DMS153 (cell line): ENCODE measurements at regions not wholly inside any gene's neighbourhood (a gene's known extent, or its start where the extent isn't known, plus 50 kb on each side); places are given as distances from the start of the nearest gene placed in this dataset.

Experiments
- DNase-seq: peaks from one replicate; lab custom pipeline; 2025; lab: John Stamatoyannopoulos, UW

DNA sequence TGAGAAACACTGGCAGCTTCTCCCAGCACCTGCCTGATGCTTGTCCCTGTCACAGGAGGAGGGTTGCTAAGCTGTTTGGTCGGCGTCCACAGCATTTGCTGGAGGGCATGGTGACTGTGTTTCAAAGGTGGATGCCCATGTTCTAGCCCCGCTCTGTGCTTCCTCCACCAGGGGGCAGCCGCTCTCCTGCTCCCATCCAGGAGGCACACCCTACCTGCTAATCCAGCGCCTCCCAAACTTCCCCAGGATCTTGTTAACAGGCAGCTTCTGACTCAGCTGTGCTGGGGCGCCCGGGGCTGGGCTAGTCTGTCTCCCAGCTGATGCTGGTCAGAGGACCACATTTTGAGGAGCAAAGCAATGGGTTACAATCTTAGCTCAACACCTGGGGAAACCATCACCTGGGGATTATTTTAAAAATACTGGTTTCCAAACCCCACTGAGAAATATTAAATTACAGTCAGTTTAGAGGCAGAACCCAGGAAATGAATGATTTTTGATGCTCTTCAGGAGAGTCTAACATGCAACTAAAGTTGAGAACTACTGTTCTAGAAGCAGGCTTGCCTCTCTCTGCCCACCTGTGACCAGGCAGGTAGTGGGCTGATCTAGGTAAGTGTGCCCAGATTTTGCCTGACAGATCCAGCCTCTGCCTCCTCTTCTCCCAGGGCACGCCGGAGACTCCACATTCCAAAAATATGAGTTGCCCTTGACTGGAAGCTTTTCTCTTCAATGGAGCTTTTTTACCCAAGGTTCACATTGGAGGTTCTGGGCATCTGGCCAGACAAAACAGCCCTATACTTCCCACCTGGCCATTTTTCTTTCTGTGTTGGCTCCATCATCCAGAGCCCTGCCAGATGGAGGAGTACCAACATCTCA, 92.7 kb upstream of the GPR26 start:
- DNase-seq = peak; percentile 51

DNA sequence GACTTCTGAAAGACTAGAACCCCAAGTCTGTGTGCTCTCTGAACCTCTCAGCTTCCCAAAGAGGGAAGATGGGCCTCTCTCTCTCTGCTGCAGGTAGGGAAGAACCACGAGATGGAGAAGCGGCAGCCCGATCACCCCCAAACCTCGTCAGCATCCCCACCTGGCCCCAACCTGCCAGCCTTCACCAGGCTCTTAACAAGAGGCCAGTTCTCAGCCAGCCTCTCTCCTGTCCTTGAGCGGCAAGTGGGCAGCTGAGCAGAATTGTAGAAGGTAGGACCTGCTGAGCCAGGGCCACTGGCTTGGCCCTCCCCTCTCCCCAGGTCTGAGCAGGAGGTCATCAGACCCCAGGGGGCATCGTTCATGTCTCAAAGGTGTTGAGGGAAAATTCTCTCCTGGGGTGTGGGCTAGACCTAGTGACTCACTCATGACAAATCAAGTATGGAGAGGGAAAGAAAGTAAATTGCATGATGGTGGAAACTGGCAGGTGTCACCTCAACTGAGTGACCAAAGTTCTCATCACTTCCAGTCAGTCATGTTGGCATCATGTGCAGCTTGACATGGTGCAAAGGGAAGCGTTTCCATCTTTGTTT, 92.0 kb upstream of the GPR26 start:
- no peak for DNase-seq

DNA sequence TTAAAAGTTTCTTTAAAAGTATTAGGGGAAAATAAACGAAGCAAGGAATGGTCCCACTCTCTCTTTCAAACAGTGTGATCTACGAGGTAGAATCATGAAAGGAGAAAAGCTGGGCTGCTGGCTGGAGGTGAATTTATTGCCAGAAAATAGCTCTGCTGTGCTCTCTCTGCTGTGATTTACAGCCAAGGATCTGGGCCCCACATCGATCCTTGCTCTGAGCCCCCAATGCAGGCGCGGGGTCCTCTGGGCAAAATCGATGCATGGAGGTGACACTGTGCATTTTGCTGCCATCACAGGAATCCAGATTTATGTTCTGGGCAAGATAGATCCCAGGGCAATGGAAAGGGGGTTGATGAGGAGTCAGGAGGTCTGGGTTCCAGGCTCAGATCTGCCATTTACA, 91.0 kb upstream of the GPR26 start:
- no peak for DNase-seq

DNA sequence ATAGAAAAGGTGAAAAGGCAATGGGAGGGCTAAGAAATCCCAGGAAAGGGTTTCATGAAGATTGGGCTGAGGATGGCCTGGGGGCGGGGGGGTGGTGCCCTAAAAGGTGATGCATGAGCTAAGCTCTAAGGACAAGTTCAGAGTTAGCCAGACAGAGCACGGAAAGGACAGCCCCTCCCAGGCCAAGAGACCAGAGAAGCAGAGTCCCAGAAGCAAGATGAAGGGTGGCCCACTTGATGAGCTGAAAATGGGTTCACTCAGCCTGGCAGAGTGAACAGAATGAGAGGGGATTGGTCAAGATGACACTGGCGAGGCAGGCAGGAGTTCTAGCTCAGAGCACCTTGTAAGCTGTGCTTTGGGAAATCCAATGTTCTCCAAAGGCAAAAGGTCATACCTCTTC, 89.4 kb upstream of the GPR26 start:
- DNase-seq = no peak

DNA sequence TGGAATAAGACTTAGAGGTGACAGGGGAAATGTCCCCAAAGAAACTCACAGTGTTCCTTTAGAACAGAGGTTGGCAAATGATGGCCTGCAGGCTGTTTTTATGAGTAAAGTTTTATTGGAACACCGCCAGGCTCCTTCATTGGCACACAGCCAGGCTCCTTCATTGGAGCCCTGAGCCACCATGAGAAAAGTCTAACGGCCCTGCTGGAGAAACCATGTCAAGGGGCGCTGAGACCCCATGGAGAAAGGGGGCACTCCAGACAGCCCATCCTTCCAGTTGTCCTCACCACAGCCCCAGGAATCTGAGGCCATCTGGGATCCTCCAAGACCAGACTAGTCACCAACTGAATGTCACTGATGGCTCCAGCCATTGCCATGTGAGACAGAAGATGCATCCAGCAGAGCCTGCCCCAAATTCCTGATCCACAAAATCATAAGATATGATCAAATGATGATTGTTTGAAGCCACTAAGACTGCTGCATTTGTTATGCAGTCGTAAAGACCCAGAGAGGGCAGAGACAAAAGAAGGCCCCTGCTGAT, 88.2 kb upstream of the GPR26 start:
- no peak for DNase-seq

DNA sequence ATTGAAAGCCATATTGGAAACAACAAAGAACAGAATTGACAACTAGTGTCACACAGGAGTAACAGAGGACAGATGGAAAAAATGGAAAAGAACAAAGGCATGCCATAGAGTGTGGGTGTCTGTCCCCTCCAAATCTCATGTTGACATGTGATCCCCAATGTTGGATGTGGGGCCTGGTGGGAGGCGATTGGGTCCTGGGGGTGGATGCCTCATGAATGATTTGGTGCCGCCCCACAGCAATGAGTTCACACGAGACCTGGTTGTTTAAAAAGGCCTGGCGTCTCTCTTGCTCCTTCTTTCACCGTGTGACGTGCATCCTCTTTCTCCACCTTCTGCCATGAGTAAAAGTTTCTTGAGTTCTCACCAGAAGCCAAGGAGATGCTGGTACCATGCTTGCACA, 87.4 kb upstream of the GPR26 start:
- DNase-seq = no peak

DNA sequence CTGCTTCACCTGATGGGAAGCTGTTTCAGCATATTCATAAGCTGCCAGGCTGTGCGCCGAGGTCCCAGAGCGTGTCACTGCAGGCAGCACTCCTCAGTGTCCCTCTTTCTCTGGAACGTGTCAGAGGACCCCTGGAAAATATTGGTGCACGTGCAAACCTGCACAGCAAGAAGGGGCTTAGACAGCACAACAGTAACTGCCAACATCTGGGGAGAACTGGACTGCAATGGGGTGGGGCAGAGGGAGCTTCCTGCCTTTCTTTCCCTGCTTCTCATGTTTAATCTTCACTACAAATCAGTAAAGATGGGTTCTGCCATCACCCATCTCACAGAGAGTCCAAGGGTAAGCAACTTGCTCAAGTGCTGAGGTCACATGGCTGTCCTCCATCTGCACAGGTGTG, 86.5 kb upstream of the GPR26 start:
- no peak for DNase-seq

DNA sequence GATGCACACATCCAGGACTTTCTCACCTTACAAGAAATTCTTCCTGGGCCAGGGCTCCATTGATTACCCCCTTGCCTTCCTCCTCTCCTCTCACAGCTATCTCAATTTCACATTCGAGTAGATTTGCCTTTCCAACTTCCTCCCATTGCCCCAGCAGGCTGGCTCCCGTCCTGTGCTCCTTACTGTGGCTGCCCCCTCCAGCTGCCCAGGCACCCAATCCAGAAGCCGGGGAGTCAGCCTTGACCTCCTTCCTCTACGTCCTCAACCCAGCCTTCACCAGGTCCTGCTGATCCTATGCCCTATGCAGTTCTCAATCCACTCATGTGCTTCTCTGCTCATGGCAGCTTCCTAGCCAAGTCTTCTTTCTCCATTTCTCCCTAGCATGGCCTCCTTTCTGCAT, 85.7 kb upstream of the GPR26 start:
- no peak for DNase-seq

DNA sequence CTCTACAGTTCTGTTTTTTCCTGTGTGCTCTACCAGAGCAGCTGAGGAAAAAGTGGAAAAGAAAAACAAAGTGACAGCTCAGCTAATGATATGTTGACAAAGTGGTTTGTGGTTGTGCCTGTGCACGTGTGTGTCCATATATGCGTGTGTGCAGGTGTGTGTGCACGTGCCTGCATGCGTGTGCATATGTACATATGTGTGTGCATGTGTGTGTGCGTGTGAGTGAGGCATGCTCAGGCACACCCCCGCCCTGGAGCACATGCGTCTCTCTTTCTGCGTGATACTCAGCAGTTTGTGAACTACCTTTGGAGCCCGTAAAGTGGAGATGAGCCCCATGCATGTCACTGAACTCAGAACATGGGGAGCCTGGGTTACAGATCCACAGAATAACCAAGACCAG, 84.5 kb upstream of the GPR26 start:
- no peak for DNase-seq

DNA sequence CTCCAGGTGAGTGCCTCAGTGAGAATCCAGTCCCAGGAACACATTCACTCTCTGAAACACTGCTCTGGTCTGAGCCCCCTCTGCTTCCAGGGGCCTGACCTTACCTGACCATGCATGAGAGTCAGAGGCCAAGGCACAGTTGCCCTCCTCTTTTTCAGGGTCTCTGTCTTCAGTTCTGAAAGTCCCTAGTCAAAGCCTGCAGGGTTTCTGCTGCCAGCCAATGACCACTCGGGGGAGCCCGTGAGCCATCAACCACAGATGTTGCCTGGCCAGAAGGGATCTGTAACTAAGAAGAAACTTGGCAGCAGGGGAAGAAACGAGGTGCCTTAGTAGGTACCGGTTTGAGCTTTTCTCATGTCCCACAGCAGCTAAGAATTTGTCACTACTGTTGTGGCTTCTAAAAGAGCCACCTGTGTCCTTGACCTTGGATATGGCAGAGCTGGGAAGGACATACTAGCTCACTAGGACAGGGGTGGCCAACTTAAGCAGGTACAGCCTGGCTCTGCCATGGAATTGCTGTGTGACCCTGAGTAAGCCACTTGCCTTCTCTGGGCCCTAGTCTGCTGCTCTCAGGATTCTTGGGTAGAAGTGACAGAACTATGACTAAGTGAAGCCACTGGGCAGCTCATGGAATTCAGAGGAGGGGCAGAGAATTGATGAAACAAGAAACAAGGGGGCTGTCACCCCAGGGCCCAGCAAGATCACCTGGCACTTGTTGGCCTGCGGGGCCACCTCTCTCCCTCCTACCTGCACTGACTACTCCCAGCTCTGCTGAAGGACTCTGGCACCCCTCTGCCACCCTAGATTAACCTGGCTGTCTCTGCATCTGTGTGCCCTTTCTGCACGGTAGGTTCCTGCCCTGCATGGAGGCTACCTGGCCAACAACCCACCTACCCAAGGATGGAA, 83.8 kb upstream of the GPR26 start:
- peak; percentile 17 for DNase-seq

DNA sequence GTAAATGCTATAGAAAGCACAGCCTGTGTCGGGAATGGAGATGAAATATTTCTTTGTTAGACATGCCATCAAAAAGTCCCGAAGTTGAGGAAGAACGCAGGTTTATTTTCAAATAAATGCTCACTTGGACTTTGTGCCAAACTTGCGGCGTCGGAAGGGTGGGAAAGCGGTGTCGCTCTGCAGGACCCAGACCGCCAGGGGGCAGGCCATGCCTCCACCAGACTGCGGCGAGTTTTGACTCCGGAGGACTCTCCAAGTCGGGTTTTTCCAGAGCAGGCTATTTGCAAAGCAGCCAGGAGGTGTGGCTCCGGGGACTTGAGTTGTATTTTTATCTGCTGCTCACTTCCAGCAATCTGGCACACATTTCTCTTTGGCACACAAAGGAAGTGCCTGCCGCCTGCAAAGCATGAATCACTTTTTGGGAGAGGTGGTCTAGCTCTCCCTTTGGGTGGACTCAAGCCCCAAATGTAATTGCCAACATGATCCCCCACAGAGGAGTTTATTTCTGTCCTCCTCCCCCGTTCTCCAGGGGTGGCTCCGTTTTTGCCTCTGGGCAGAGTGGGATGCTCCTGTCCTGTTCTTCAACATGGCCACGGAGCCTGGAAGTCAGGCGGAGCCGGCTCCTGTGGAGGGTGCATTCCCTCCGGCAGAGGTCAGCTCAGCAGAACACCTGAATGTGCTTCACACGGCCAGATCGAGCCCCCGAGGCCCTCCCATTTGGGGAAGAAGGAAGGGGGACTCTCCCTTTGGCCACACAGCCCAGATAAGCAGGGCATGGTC, 82.3 kb upstream of the GPR26 start:
- DNase-seq = peak; percentile 67

DNA sequence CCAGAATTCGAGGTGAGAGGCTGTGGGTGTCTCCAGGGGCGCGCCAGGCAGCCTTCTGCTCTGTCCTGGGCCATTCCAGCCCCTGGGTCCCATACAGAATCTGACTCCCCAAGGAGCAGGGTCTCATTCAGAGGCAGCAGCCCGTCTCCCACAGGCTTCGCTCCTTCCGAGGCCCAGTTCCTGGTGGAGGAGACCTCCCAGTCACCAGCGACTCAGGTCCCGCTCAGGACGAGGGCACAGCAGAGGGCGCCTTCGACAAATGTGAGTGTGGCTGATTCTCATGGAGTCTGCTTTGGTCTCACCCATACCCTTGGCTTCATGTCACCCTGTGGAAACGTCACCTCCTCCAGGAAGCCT, 81.8 kb upstream of the GPR26 start:
- DNase-seq = no peak

DNA sequence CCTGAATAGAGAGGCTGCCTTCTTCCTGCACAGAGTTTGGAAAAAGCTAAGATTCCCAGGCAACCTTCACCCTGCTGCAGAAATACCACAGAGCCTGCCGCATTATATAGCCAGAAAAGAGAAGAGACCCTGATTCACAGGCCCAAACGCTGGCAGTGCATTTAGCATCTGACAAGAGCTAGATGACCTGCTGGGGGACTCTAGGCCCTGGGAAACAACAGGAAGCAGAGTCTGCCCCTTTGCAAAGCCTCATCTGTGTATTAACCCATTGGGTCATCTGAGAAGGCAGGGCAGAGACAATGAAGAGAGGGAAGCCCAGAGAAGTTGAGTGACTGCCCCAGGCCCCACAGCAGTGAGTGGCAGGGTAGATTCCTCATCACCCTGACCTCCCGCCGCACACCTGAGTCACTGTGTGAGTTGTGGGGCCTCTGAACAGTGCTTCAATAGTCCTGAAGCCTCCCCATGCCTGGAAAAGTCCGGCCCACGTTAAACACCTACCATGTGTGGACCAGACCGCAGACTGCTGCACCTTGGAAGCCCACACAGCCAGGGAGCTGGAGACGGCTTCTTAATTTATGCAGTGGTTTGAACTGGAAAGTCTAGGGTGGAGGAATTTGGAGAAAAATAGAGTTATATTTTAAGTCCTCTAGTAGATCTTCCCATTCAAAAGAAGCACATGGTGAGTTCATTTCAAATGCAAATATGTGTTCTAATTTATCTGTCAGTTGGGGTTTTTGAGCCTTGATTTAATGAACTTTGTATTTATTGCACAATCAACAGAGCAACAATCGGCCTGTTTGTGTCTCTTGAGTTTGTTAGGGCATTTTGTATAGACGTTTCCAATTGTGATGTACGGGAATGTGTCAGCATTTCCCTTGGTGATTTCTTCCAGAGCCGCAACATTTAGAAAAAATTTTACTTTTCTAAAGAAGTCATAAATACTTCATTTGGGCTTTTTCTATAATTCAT, 80.4 kb upstream of the GPR26 start:
- no peak for DNase-seq

DNA sequence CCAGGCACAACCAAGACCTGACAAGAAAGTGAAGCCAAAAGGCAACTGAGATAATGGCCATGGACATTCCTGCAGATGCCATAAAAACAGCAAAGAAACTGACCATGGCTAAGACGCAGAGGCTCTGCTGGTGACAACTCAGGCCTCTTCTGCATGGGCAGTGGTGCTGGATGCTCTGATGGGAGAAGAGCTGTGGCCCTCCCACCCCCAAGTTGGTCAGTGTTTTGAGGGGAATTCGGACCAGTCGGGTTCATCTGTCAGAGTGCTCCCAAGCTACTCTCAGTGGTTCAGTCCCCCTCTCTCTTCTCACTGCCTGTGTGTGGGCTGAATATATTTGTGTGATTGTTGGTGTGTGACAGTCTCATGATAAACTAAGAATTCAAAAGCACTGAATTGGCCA, 79.0 kb upstream of the GPR26 start:
- no peak for DNase-seq

DNA sequence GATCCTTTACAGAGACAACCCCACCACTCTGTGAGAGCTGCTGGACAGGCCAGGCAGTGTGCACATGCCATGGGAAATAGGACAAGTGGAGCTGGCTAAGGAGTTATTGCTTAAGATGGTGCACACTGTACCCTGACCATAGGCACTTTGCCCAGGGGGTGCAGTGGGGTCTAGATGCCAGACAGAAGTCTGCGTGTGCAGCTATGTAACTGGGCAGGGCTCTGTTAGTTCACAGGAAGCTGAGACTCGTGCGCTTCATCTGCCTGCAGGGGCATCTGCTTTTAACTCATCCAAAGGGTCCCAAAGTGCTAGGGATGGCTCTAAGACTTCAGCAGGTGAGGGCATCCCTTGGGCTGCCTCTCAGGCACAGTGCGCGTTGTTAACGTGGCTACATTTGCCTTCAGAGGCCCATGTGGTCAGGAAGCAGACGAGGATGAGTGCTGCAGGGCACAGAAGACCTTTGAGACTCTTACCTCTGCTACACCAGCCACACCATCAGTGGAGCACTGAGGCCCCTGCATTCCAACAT, 77.7 kb upstream of the GPR26 start:
- no peak for DNase-seq

DNA sequence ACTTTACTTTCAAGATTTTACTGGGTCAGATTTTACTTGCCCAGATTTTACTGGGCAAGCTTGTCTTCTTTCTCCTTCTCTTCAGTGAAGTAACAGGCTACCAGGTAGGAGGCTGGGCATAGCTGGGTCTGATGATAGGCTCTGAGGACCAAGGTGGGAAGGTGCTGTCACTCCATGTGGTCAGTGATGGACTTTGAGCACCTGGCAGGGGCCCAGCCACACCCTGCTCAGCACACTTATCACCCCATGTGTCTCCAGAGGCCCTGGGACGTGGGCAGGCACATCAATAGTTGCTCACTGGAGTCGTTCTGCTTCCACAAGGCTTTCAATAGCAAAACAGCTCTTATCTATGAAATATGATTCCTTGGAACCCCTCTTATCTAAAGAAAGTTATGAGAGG, 70.5 kb upstream of the GPR26 start:
- no peak for DNase-seq

DNA sequence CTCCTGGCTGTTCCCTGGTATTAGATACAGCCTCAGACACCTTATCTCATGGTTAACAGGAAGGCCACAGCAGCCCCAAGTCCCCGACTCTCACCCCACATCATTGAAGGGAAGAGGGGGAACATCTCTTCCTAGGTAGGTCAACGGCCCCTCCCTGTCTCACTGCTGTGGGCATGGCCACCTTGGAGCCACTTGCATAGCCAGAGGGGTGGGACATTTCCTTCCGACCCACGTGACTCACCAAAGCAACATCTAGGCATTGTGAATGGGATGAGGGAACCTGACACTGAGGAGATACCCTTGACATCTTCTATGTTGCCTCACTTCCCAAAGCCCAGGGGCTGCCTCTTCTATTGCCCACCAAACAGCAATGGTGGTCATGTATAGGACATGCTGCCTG, 68.5 kb upstream of the GPR26 start:
- no peak for DNase-seq

DNA sequence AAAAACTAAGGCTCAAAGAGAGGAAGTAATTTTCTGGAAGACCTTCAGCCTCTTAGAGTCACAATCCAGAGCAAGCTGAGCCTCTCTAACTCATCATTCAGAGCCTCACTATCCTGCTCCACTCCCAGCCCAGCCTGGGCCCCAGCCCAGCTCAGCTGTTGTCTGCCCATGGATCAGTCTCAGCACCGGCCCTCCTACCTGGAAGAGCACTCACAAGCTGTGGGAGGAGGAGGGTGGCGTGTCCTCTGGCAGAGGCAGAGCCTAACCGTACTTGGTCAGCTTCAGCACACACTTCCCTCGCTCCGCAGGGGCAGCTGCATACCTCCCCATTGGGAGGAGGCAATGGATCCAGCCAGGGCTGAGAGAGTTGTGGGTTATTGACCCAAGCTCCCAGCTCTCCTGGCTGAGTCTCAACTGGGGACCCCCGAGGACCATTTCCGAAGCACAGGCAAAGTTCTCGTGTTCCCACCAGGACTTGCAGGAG, 66.7 kb upstream of the GPR26 start:
- no peak for DNase-seq

DNA sequence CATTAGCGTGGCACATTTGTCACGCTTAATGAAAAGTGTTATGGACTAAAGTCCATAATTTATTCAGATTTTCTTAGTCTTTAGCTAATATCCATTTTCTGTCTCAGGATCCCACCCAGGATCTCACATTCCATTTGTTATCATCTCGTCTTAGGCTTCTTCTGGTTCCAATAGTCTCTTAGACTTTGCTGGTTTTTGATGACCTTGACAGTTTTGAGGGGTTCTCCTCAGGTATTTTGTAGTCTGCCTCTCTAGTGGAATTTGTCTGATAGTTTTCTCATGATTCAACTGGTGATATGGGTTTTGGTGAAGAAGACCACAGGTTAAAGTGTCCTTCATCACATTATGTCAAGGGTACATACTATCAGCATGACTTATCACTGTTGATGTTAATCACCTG, 66.0 kb upstream of the GPR26 start:
- no peak for DNase-seq

DNA sequence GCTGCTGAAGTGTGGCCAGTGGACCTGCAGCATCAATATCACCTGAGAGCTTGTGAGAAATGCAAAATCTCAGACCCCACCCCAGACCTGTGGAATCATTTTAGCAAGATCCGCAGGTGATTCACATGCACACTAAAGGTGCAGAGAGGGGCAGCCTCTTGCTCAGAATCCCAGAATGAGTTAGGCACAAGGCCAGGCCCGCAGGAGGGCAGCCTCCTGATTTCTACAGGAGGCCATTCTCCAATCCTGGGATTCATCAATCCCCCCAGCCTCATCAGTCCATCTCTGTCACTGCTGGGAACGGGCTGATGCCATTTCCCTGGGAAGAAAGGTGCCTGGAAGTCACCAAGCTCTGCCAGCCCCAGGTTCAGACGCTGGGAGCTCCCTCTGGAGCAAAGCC, 63.0 kb upstream of the GPR26 start:
- DNase-seq = no peak
